Mesenteric fat pad (tissue), 1 donor: ENCODE measurements at regions not wholly inside any gene's neighbourhood (a gene's known extent, or its start where the extent isn't known, plus 50 kb on each side); places are given as distances from the start of the nearest gene placed in this dataset.

Experiments
- DNase-seq: peaks from one replicate; pipeline ENCODE4 v3.0.0-alpha.2; 2020; ENCODE audit warnings: low spot score
- donor health status: DM: yes; HTN: yes; CAD: no.

GRCh38 chr22:49446759-49447710, 380.6 kb downstream of the BRD1 start:
- no peak for DNase-seq

GRCh38 chr22:49446145-49446758, 381.4 kb downstream of the BRD1 start:
- DNase-seq: no peak

GRCh38 chr22:49444781-49445180, 382.9 kb downstream of the BRD1 start:
- DNase-seq: no peak

DNA sequence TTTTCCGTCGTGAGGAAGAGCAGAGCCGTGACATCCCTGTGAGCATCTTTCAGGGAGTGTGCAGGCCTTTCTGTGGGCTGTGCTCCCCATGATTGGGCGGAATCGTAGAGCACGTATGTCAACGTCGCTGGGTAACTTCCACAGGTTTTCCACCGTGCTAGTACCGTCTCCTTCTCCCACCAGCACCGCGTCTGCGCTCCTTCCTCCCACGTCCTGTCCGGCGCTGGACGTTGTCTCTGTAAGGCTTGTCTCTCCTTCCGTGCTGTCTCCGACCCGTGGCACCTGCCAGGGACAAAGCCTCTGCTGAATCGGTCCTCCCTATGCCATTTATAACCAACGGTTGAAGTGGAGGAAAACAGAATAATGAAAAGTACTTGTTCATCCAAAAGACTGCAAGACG, 386.7 kb downstream of the BRD1 start:
- no peak for DNase-seq

GRCh38 chr22:49439373-49439772, 388.3 kb downstream of the BRD1 start:
- DNase-seq: no peak

DNA sequence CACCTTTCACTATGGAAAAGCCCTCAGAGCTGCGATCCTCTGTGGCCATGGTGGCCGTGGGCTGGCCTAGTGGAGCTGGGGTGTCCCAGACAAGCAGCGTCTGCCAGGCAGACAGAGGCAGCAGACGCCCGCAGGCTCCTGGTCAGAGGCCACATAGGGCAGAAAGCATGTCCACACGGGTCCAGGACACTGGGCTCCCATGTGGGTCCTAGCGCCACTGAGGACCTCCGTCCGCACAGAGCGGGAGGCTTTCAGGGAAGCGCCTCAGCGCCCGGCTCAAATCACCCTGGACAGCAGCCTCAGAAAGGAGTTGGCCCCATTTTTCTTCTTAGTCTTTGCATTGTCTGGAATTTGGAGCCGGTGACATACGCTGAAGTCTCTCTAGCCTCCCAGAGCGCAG, 389.7 kb downstream of the BRD1 start:
- no peak for DNase-seq

DNA sequence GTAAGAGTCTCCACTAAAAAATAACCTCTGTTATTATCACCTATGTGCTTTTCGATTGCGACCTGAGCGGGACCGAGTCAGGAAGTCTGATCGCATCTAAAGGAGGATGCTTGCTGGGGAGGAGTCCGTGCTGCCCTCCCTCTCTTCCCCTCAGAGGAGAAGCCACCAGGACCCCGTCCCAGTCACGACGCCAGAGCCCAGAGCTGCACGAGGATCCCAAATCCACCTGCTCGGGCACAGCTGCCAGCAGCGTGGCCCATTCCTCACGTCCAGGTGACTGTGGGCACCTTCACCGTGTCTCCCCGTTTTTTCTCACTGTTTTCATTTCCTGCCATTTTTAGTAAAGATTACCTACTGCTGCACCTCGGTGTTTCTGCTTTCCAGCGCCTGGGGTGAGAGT, 390.3 kb downstream of the BRD1 start:
- DNase-seq: peak; percentile 60

DNA sequence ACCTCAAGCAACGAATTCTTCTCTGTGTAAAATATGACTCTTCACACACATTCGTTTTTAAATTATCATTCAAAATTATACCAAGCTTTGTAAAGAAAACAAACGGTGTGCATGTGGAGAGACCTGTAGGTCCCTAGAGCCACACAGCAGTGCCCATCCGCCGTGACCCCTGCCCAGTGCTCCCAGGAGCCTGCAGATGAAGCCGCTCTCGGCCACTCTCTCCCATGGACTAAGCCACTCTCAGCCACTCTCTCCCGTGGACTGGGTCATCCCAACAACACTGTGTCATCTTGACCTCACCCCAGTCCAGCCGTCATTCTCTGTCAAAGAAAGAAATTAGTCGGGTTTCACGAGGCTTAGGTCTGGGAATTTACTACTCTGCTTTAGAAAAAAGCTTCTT, 391.6 kb downstream of the BRD1 start:
- peak; percentile 24 for DNase-seq

GRCh38 chr22:49435596-49435995, 392.1 kb downstream of the BRD1 start:
- DNase-seq: peak; percentile 57

- peak; percentile 81 for DNase-seq
These were observed 393.7 kb downstream of the BRD1 start for GRCh38 chr22:49433717-49434611.

DNA sequence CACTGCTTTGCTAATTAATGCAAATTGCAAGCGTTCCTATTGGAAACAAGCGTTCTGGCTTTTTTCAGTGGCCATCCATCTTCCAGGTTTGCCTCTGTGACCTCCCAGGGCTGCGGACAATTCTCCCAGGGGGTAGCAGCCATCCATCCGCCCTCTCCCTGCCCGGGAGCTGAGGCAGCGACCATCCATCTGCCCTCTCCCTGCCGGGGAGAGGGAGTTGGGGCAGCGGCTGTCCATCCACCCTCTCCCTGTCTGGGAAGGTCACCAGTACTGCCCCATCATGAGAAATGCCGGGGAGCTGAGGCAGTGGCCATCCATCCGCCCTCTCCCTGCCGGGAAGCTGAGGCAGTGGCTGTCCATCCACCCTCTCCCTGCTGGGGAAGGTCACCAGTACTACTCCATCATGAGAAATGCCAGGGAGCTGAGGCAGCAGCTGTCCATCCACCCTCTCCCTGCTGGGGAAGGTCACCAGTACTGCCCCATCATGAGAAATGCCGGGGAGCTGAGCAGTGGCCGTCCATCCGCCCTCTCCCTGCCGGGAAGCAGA, 394.7 kb downstream of the BRD1 start:
- peak; percentile 20 for DNase-seq

GRCh38 chr22:49432211-49432896, 395.3 kb downstream of the BRD1 start:
- DNase-seq: peak; percentile 81

DNA sequence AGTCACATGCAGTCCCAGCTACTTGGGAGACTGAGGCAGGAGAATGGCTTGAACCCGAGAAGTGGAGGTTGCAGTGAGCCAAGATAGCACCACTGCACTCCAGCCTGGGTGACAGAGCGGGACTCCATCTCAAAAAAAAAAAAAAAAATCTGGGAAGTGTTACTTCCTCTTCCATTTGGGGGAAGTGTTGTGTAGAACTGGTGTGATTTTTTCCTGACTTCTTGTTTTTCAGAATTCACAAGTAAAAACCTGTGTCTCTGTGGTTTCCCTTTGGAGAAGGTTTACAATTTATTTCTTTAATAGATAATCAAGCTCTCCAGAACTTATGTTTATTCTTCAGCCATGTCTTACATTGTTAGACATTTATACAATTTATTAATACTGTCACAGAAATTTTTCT, 396.1 kb downstream of the BRD1 start:
- DNase-seq: no peak

DNA sequence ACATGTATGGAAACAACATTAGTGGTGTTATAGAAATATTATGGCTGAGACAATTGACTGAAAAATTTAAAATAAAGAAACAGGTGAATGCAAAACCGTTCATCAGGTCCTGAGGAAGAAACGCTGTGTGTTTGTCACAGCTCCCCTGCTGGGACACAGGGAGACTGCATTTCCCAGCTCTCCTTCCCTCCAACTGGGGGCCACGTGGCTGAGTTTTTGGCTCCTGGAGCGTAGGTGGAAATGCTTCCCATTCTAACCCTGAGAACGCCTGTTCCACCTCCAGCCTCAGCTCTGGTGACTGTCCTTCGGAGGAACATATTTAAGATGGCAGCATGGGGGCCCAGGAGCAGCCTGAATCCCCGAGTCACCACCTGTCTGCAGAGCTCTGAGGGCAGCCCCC, 398.6 kb downstream of the BRD1 start:
- DNase-seq: peak; percentile 47

DNA sequence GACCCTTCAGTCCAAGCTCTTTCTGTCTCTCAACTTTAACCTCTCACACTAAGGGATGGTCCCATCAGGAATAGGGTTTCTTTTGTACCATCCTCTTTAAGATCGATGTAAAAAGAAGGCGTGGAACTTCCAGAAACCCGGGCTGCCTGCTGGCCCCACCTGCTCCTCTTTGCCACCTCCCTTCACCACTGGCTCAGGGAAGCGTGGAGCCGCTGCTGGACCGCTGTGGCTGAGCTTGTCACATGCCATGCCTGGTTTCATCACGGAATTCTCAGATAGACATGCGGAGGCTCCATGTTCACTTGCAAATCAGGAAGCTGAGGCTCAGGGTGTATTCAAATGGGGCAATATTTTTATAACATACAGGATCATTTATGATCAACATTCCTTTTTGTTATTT, 399.7 kb downstream of the BRD1 start:
- peak; percentile 41 for DNase-seq

DNA sequence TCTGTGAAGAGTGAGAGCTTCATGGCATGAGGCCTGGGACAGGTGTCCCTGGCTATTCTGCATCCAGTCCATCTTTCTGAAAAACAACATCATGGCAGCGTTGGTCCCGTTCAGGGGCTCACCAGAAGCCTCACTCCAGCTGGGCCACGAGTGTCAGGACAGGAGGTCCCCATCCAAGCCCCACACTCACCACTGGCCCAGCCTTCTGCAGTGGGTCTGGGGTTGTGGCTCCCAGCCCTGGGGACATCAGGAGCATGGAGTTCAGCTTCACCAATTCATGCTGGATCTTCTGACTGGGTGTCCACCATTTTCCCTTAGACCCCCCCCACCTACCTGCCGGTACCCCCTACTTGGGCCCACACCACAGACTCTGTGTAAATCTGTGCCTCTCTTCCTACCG, 400.3 kb downstream of the BRD1 start:
- peak; percentile 72 for DNase-seq

- peak; percentile 33 for DNase-seq
These were observed 400.9 kb downstream of the BRD1 start for GRCh38 chr22:49426618-49427266.

GRCh38 chr22:49426098-49426497, 401.6 kb downstream of the BRD1 start:
- DNase-seq: no peak

DNA sequence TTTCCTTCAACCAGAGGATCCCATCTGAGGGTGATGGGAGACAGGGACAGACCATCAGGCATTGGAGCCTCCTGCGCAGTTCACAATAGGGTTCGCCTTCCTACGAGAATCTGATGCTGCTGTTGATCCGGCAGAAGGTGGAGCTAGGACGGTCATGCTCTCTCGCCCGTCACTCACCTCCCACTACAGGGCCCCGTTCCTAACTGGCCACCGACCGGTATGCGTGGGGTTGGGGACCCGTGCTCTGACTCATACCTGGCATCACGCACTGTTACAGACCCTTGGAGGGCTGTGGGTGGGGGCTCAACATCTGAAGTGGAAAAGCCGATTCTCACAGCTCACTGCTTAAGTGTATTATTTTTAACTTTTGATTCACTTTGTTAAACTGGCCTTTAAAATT, 402.3 kb downstream of the BRD1 start:
- DNase-seq: peak; percentile 68

GRCh38 chr22:49424893-49425270, 402.8 kb downstream of the BRD1 start:
- DNase-seq: peak; percentile 85
